ENCODE measurements at regions not wholly inside any gene's neighbourhood (a gene's known extent, or its start where the extent isn't known, plus 50 kb on each side); places are given as distances from the start of the nearest gene placed in this dataset.

GRCh38 chr11:44403176-44403575 is 93.2 kb upstream of the ALX4 start:
- no peak for TF ChIP-seq CTCF (IDR thresholded peaks at IDR 0.05)
- no peaks in the 10 kb centered on the region for H3K4me1 Mint-ChIP-seq (ENCODE audit: unreplicated experiment)
- H3K36me3 Mint-ChIP-seq (ENCODE audit: unreplicated experiment): no peaks in the 10 kb centered on the region
- peaks cover 20% of the 10 kb centered on the region for H3K27me3 Mint-ChIP-seq (ENCODE audit: unreplicated experiment)
- H3K4me3 Mint-ChIP-seq (ENCODE audit: unreplicated experiment): no peak overlapping the region
- DNase-seq (ENCODE audit: extremely low spot score, unreplicated experiment): no peak
- H3K9me3 Mint-ChIP-seq (ENCODE audit: unreplicated experiment): no peaks in the 10 kb centered on the region
- H3K27ac Mint-ChIP-seq (ENCODE audit: unreplicated experiment): no peak overlapping the region

GRCh38 chr11:44403587-44404273 is 93.8 kb upstream of the ALX4 start:
- Mint-ChIP-seq H3K36me3 (ENCODE audit: unreplicated experiment) (no peaks in the 10 kb centered on the region), H3K4me3 (ENCODE audit: unreplicated experiment) (no peak overlapping the region), H3K9me3 (ENCODE audit: unreplicated experiment) (no peaks in the 10 kb centered on the region), H3K27ac (ENCODE audit: unreplicated experiment) (no peak overlapping the region), H3K27me3 (ENCODE audit: unreplicated experiment) (peaks cover 24% of the 10 kb centered on the region), H3K4me1 (ENCODE audit: unreplicated experiment) (no peaks in the 10 kb centered on the region)
- no peak for DNase-seq (ENCODE audit: extremely low spot score, unreplicated experiment)
- TF ChIP-seq CTCF (IDR thresholded peaks at IDR 0.05): no peak

- no peak for TF ChIP-seq CTCF (IDR thresholded peaks at IDR 0.05)
- DNase-seq (ENCODE audit: extremely low spot score, unreplicated experiment): no peak
- H3K4me3 Mint-ChIP-seq (ENCODE audit: unreplicated experiment): no peak overlapping the region
- peaks cover 25% of the 10 kb centered on the region for H3K27me3 Mint-ChIP-seq (ENCODE audit: unreplicated experiment)
- no peaks in the 10 kb centered on the region for H3K36me3 Mint-ChIP-seq (ENCODE audit: unreplicated experiment)
- no peaks in the 10 kb centered on the region for H3K4me1 Mint-ChIP-seq (ENCODE audit: unreplicated experiment)
- no peaks in the 10 kb centered on the region for H3K9me3 Mint-ChIP-seq (ENCODE audit: unreplicated experiment)
- no peak overlapping the region for H3K27ac Mint-ChIP-seq (ENCODE audit: unreplicated experiment)
Measured at GRCh38 chr11:44404301-44404700, 94.4 kb upstream of the ALX4 start.

- TF ChIP-seq CTCF (IDR thresholded peaks at IDR 0.05): no peak
- H3K4me1 Mint-ChIP-seq (ENCODE audit: unreplicated experiment): no peaks in the 10 kb centered on the region
- no peak for DNase-seq (ENCODE audit: extremely low spot score, unreplicated experiment)
- H3K27ac Mint-ChIP-seq (ENCODE audit: unreplicated experiment): no peak overlapping the region
- no peak overlapping the region for H3K4me3 Mint-ChIP-seq (ENCODE audit: unreplicated experiment)
- H3K27me3 Mint-ChIP-seq (ENCODE audit: unreplicated experiment): peaks cover 25% of the 10 kb centered on the region
- no peaks in the 10 kb centered on the region for H3K9me3 Mint-ChIP-seq (ENCODE audit: unreplicated experiment)
- no peaks in the 10 kb centered on the region for H3K36me3 Mint-ChIP-seq (ENCODE audit: unreplicated experiment)
Measured at GRCh38 chr11:44404736-44405395, 94.9 kb upstream of the ALX4 start.

- H3K4me3 Mint-ChIP-seq (ENCODE audit: unreplicated experiment): no peak overlapping the region
- no peak for DNase-seq (ENCODE audit: extremely low spot score, unreplicated experiment)
- H3K9me3 Mint-ChIP-seq (ENCODE audit: unreplicated experiment): peaks cover 4% of the 10 kb centered on the region
- no peak overlapping the region for H3K27ac Mint-ChIP-seq (ENCODE audit: unreplicated experiment)
- peaks cover 45% of the 10 kb centered on the region for H3K27me3 Mint-ChIP-seq (ENCODE audit: unreplicated experiment)
- no peaks in the 10 kb centered on the region for H3K4me1 Mint-ChIP-seq (ENCODE audit: unreplicated experiment)
- H3K36me3 Mint-ChIP-seq (ENCODE audit: unreplicated experiment): no peaks in the 10 kb centered on the region
- no peak for TF ChIP-seq CTCF (IDR thresholded peaks at IDR 0.05)
Measured at GRCh38 chr11:44407211-44407996, 97.5 kb upstream of the ALX4 start.
